Amygdala (tissue), 56 donors: ENCODE measurements at regions not wholly inside any gene's neighbourhood (a gene's known extent, or its start where the extent isn't known, plus 50 kb on each side); places are given as distances from the start of the nearest gene placed in this dataset.
"Not testable (repeated sequence)": the region's sequence is repeated elsewhere in the genome, so short reads cannot be mapped to it uniquely, and the experiment has no call there.

Experiments
- DNase-seq, 56 donors: peaks; one replicate each; lab custom pipeline; 2025; lab: John Stamatoyannopoulos, UW

- not testable (repeated sequence) for DNase-seq
Measured at GRCh38 chr1:206256935-206257334, 53.6 kb downstream of the SRGAP2 start.

DNA sequence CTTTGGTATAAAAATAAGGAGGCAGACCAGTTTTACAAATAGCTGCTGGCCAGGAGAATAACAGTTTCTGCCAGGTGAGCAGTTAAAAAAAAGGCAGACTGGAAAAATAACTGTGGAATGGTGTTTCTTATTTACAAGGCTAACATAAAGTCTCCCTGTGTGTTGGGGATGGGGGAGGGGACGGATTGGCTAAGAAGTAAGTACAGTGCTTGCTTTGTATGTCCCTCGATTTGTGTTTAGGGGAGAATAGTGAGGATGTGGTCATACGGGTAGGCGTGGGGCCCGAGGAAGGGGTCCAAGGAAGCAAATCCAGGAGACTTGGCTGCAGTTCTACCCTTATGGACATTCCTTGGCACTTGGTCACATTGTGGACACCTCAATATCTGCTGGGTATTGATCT lies 58.1 kb downstream of the SRGAP2 start:
- not testable (repeated sequence) for DNase-seq

DNA sequence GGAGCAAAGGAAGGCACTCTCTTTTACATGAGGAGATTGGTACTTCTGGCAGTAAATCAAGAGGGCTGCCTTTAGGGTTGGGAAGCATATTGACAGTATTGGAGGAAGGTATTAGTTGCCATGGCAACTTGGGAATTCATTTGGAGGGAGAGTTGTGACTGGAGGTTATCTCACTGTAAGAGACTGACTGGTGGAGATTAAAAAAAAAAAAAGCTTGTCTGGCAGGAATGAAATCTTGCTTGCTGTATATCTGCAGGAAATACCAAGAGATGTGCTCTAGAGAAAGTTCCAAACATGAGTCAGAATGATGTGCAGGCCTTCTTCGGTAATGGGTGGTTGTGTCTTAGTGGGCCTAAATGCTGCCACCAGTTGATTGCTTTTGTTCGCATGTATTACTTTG lies 59.1 kb downstream of the SRGAP2 start:
- not testable (repeated sequence) for DNase-seq

- not testable (repeated sequence) for DNase-seq
Measured at GRCh38 chr1:206264916-206265315, 61.6 kb downstream of the SRGAP2 start.

DNA sequence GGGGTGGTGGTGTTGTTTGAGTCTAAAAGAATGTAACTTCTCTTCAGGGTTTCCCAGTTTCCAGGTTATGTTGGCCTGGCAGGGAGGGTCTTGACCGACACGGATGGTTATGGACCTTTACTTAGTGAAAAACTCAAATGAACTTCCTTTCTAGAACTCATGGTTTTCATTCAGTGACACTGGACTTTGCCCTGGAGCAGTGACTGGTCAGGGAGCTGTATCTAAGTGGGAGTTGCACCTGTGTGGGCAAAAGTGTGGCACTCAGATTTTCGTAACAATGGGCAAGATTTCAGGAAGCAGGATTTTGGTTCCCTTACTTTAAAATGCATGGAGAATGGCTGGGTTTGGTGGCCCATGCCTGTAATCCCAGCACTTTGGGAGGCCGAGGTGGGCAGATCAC lies 67.8 kb downstream of the SRGAP2 start:
- DNase-seq, result not testable (repeated sequence)

- not testable (repeated sequence) for DNase-seq
Measured at GRCh38 chr1:206273104-206273503, 69.8 kb downstream of the SRGAP2 start.

- DNase-seq, result not testable (repeated sequence)
Measured at GRCh38 chr1:206276143-206276542, 72.8 kb downstream of the SRGAP2 start.

DNA sequence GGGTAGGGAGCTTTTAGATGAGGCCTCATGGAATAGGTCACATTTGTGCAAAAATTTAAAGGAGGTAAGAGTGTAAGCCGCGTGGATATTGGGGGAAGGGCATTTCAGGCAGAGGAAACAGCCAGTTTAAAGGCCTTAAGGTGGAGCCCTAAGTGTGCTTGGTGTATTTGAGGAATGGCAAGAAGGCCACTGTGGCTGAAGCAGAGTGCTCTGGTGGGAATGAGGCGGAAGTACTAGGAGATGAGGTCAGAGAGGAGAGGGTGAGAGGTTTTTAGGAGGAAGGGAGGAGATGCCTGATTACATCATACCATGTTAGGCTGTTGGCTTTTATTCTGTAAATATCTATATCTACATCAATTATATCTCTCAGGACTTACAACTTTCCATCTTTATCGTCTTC lies 75.3 kb downstream of the SRGAP2 start:
- not testable (repeated sequence) for DNase-seq

DNA sequence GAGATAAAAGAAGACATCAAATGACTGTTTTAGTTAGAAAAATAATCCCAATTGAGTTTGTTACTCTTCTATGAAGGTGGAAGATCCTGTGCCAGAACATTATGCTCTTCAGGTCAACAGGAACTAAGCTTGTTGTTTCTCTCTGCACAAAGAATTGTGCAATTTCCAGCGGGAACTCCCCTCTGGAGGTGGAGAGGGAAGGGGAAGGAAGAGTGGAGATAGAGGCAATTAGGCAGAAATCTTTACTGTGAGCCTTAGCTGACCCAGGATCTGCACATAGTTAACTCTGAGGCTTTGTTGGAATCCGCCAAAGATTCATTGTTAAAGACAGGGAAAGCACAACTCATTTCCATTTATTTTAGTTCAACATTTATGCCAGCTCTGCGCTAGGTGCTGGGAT lies 77.3 kb downstream of the SRGAP2 start:
- DNase-seq, result not testable (repeated sequence)

GRCh38 chr1:206281912-206282654 lies 78.7 kb downstream of the SRGAP2 start:
- not testable (repeated sequence) for DNase-seq

GRCh38 chr1:206285024-206285960 lies 82.0 kb downstream of the SRGAP2 start:
- not testable (repeated sequence) for DNase-seq

DNA sequence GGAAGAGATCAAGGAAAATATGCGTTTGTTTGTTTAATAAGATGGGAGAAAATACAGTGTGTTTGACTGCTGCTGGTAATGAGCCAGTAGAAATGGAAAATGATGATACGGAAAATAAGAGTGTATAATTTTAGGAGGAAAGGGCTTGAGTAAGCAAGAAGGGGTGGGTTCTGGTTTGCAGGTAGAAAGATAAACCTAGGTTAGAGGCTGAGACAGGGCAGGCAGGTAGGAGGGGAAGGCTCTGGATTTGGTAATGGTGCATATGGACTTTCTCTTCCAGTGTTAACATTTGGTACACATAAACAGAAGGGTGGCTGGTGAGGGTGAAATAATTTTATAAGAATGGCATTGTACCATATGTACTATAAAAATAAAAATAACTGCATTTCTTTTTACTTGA lies 84.4 kb downstream of the SRGAP2 start:
- DNase-seq, result not testable (repeated sequence)

GRCh38 chr1:206288453-206288852 lies 85.1 kb downstream of the SRGAP2 start:
- DNase-seq, result not testable (repeated sequence)

- not testable (repeated sequence) for DNase-seq
Measured at GRCh38 chr1:206297145-206298031, 94.0 kb downstream of the SRGAP2 start.

DNA sequence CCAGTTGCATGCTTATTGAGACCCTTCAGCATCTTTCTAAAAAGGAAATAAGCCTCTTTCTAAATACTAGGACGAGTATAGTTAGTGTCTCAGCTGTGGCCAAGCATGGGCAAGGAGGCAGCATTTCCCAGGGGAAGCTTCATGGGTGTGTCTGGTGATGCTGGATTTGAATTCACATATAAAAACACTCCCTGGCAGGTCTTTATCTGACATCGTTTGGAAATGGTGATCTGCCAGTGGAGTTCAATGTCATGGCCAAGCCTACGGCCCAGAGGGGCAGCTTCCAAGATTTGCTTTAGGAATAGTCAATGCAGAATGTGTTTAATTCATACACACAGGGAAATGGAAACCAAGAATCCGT lies 94.7 kb downstream of the SRGAP2 start:
- not testable (repeated sequence) for DNase-seq

DNA sequence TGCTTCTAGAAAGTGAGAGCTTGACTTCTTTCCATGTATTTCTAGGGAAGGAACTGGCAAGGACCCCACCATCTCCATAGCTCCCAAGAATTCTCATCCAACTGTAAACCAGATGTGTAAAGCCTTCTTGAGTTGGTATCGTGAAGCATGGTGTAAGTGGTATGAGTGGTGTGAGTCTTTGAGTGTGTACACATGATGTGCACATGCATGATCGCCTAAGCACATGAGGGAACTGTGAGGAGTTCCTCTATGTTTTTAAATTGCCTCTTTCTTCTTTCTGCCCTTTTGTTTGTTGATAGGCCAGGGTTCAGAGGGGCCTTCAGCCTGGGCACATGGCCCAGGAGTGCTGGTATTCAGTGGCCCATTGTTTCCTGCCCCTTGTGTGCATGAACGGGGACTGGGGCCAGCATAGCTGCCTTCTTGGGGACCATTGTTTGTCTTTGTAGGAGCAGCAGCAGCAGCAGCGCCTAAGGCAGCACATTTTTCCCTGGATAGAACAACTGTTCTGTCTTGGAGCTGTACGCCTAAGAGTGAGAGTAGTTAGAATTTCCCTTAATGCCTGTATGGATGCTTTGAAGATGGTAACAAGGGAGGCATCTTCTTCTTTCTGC lies 95.9 kb downstream of the SRGAP2 start:
- DNase-seq, result not testable (repeated sequence)

- DNase-seq, result not testable (repeated sequence)
Measured at GRCh38 chr1:206299942-206300341, 96.6 kb downstream of the SRGAP2 start.

DNA sequence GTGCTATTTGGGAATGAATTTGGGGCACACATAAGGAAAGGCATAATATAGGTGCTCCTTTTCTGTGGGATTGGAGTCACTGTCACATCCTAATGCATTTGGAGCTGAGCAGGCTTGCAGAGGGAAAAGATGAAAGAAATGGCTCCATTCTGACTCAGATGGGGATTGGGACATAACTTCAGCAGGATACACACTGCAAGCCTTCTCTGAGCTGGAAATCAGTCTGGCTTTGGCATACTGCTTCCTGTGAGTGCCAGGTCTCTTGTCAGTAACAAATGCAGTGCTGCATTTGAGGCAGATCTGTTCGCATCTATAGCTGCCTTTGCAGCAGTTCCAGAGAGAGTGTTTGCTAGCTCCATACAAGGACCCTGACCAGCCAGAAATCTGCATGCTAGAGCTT lies 98.7 kb downstream of the SRGAP2 start:
- peak in 1 of 56 donors; percentile 6 for DNase-seq

GRCh38 chr1:206307442-206307841 lies 104.1 kb downstream of the SRGAP2 start:
- not testable (repeated sequence) for DNase-seq

GRCh38 chr1:206310948-206311347 lies 107.6 kb downstream of the SRGAP2 start:
- not testable (repeated sequence) for DNase-seq
